IMR-90 (cell line): ENCODE measurements at regions not wholly inside any gene's neighbourhood (a gene's known extent, or its start where the extent isn't known, plus 50 kb on each side); places are given as distances from the start of the nearest gene placed in this dataset.

Source experiments
- ATAC-seq: fragments of 200-7000 bp; cut with Tn5 transposase; 2 replicates; pipeline ENCODE4 v1.9.1; 2020; ENCODE audit warnings: low read depth, mild to moderate bottlenecking, moderate library complexity
- BruUV-seq: library from RNA; stranded (reverse); fragments of 400-500 nt; replicated peaks from 2 replicates; lab custom pipeline; 2021; lab: Mats Ljungman, UMichigan
- CTCF ChIA-PET: fragments of 300-600 bp; formaldehyde crosslinking; extraction: SDS; loops from one replicate; lab custom pipeline; 2021; ENCODE audit warnings: antibody characterized with exemption; lab: Yijun Ruan, JAX
- POLR2A ChIA-PET: fragments of 300-600 bp; sonication (Branson Sonifier 250); formaldehyde crosslinking; loops from one replicate; lab custom pipeline; 2022; ENCODE audit warnings: antibody characterized with exemption; ENCODE audit not compliant: unreplicated experiment; lab: Charles Lee
- DNase-seq: peaks from one replicate; pipeline ENCODE4 v3.0.0; 2013
- H2AFZ ChIP-seq: replicated peaks from 2 replicates; pipeline ENCODE3; 2013; ENCODE audit warnings: low read length, mild to moderate bottlenecking; ENCODE audit not compliant: poor library complexity
- H2AK5ac ChIP-seq: 2 replicates; pipeline ENCODE4 v1.6.1; 2013; ENCODE audit warnings: low read depth, low read length, inconsistent platforms
- H2AK9ac ChIP-seq: replicated peaks from 2 replicates; pipeline ENCODE3; 2013; ENCODE audit warnings: mild to moderate bottlenecking, low read depth, low read length, moderate library complexity; ENCODE audit not compliant: poor library complexity
- H2BK120ac ChIP-seq: 2 replicates; pipeline ENCODE4 v1.6.1; 2013; ENCODE audit warnings: low read depth, low read length, inconsistent platforms
- H2BK15ac ChIP-seq: 3 replicates; pipeline ENCODE4 v1.6.1; 2013; ENCODE audit warnings: low read depth, low read length, inconsistent platforms
- H2BK20ac ChIP-seq: 2 replicates; pipeline ENCODE4 v1.6.1; 2013; ENCODE audit warnings: low read depth, mild to moderate bottlenecking, inconsistent platforms, low read length, moderate library complexity
- H2BK5ac ChIP-seq: 2 replicates; pipeline ENCODE4 v1.6.1; 2013; ENCODE audit warnings: mild to moderate bottlenecking, low read depth, low read length, inconsistent platforms; ENCODE audit not compliant: poor library complexity, severe bottlenecking
- H3K14ac ChIP-seq: replicated peaks from 2 replicates; pipeline ENCODE4 v1.6.1; 2013; ENCODE audit warnings: low read depth, low read length, inconsistent platforms
- H3K18ac ChIP-seq: 2 replicates; pipeline ENCODE4 v1.6.1; 2013; ENCODE audit warnings: low read depth, low read length, control low read depth
- H3K23ac ChIP-seq: 2 replicates; pipeline ENCODE4 v1.6.1; 2013; ENCODE audit warnings: low read depth, low read length, inconsistent platforms
- H3K27ac ChIP-seq: 2 replicates; pipeline ENCODE4 v1.5.1; 2013; ENCODE audit warnings: mild to moderate bottlenecking, control low read depth, low read length; ENCODE audit not compliant: insufficient read depth
- H3K27me3 ChIP-seq: 2 replicates; pipeline ENCODE4 v1.6.1; 2013; ENCODE audit warnings: low read length; ENCODE audit not compliant: control insufficient read depth, insufficient read depth
- H3K36me3 ChIP-seq: 2 replicates; pipeline ENCODE4 v1.6.1; 2013; ENCODE audit warnings: low read length, mixed read lengths; ENCODE audit not compliant: control insufficient read depth, insufficient read depth
- H3K4ac ChIP-seq: 2 replicates; pipeline ENCODE4 v1.6.1; 2013; ENCODE audit warnings: low read depth, low read length, inconsistent platforms
- H3K4me1 ChIP-seq: 2 replicates; pipeline ENCODE4 v1.6.1; 2013; ENCODE audit warnings: low read length, mixed read lengths; ENCODE audit not compliant: control insufficient read depth, insufficient read depth
- H3K4me2 ChIP-seq: 2 replicates; pipeline ENCODE4 v1.6.1; 2013; ENCODE audit warnings: low read depth, mild to moderate bottlenecking, control low read depth, low read length, moderate library complexity
- H3K4me3 ChIP-seq: 2 replicates; pipeline ENCODE4 v1.5.1; 2013; ENCODE audit warnings: low read depth, mild to moderate bottlenecking, control low read depth, low read length, moderate library complexity; ENCODE audit not compliant: insufficient read depth
- H3K56ac ChIP-seq: 2 replicates; pipeline ENCODE4 v1.6.1; 2013; ENCODE audit warnings: low read length, inconsistent platforms; ENCODE audit not compliant: insufficient read depth; ENCODE audit errors: extremely low read depth
- H3K79me1 ChIP-seq, 2 experiments: 2 replicates each; pipeline ENCODE4 v1.6.1; 2013; ENCODE audit warnings: low read length in 2 of 2, inconsistent platforms in 1 of 2, low read depth in 1 of 2
- H3K9ac ChIP-seq: 2 replicates; pipeline ENCODE4 v1.6.1; 2013; ENCODE audit warnings: low read depth, low read length, control low read depth
- H3K9me1 ChIP-seq: 2 replicates; pipeline ENCODE4 v1.6.1; 2013; ENCODE audit warnings: low read length, inconsistent platforms; ENCODE audit not compliant: insufficient read depth
- H3K9me3 ChIP-seq: 2 replicates; pipeline ENCODE4 v1.6.1; 2013; ENCODE audit warnings: low read length; ENCODE audit not compliant: control insufficient read depth, insufficient read depth
- H4K20me1 ChIP-seq: 2 replicates; pipeline ENCODE4 v1.6.1; 2013; ENCODE audit warnings: low read length, inconsistent platforms; ENCODE audit not compliant: insufficient read depth
- H4K5ac ChIP-seq: 2 replicates; pipeline ENCODE4 v1.6.1; 2013; ENCODE audit warnings: mild to moderate bottlenecking, low read depth, low read length, control low read depth
- H4K8ac ChIP-seq, 2 experiments: 2 replicates each; pipeline ENCODE4 v1.6.1; 2013; ENCODE audit warnings: low read depth in 2 of 2, low read length in 2 of 2, control low read depth in 1 of 2, inconsistent platforms in 1 of 2
- H4K91ac ChIP-seq: 2 replicates; pipeline ENCODE4 v1.6.1; 2013; ENCODE audit warnings: low read depth, low read length, inconsistent platforms; ENCODE audit not compliant: insufficient read depth
- BHLHE40 ChIP-seq: fragments of 150-350 bp; IDR thresholded peaks from 2 replicates; pipeline ENCODE4 v1.6.1; 2016; ENCODE audit warnings: mild to moderate bottlenecking, low read depth, low read length
- CHD1 ChIP-seq: IDR thresholded peaks from 2 replicates; pipeline ENCODE4 v1.6.1; 2012; ENCODE audit warnings: low read depth, low read length, improper control_type of control experiment
- FOS ChIP-seq: fragments of 150-350 bp; IDR thresholded peaks from 2 replicates; pipeline ENCODE4 v1.6.1; 2016; ENCODE audit warnings: low read depth, low read length
- MAFK ChIP-seq: IDR thresholded peaks from 2 replicates; pipeline ENCODE4 v1.6.1; 2012; ENCODE audit warnings: low read depth, low read length, improper control_type of control experiment
- MAZ ChIP-seq: IDR thresholded peaks from 2 replicates; pipeline ENCODE4 v1.6.1; 2012; ENCODE audit warnings: low read depth, mild to moderate bottlenecking, low read length, improper control_type of control experiment, moderate library complexity, borderline replicate concordance
- MXI1 ChIP-seq: IDR thresholded peaks from 2 replicates; pipeline ENCODE4 v1.6.1; 2012; ENCODE audit warnings: low read depth, mild to moderate bottlenecking, low read length, moderate library complexity, borderline replicate concordance
- POLR2A ChIP-seq: IDR thresholded peaks from 2 replicates; pipeline ENCODE4 v1.6.1; 2012; ENCODE audit warnings: mild to moderate bottlenecking, low read depth, low read length
- RCOR1 ChIP-seq: IDR thresholded peaks from 2 replicates; pipeline ENCODE4 v1.6.1; 2012; ENCODE audit warnings: mild to moderate bottlenecking, low read length, improper control_type of control experiment; ENCODE audit not compliant: insufficient replicate concordance
- RFX5 ChIP-seq: IDR thresholded peaks from 2 replicates; pipeline ENCODE4 v1.8.0; 2012; ENCODE audit warnings: low read depth, mild to moderate bottlenecking, low read length, moderate library complexity
- SMC3 ChIP-seq: fragments of 150-350 bp; IDR thresholded peaks from 2 replicates; pipeline ENCODE4 v1.6.1; 2016; ENCODE audit warnings: low read depth, mild to moderate bottlenecking, antibody characterized with exemption, low read length, moderate library complexity
- WGBS, 2 experiments: methylation state at CpG; one replicate each; pipeline versions ENCODE4 v1.1.5 to v1.1.7; 2013; ENCODE audit warnings: missing lambda C conversion rate in 2 of 2; ENCODE audit not compliant: insufficient read length in 1 of 2; ENCODE audit errors: extremely low coverage in 2 of 2; 5-methylcytosine and 5-hydroxymethylcytosine counted together
- dilution Hi-C: fragments of 300-500 bp; cut with HindIII; formaldehyde crosslinking; loops from one replicate; pipeline ENCODE4 v1.14.3; 2018; ENCODE audit warnings: low sequenced_read_pairs; ENCODE audit not compliant: unreplicated experiment
- in situ Hi-C: fragments of 300-500 bp; cut with MboI; formaldehyde crosslinking; loops from 3 replicates; pipeline ENCODE4 v1.14.3; 2019; ENCODE audit warnings: low sequenced_read_pairs, inconsistent platforms, mixed read lengths
- intact Hi-C: fragments of 100-400 bp; cut with micrococcal nuclease; formaldehyde crosslinking; loops from 2 replicates; pipeline ENCODE4 v1.10.0; 2022
- TF ChIP-seq, protein P1 (sequence below): fragments of 150-350 bp; IDR thresholded peaks from 2 replicates; pipeline ENCODE4 v1.6.1; 2016; ENCODE audit warnings: low read depth, mild to moderate bottlenecking, low read length, moderate library complexity, borderline replicate concordance
- TF ChIP-seq, protein P2 (sequence below): fragments of 150-350 bp; IDR thresholded peaks from 2 replicates; pipeline ENCODE4 v1.6.1; 2017; ENCODE audit warnings: mild to moderate bottlenecking, antibody characterized with exemption, low read length, low read depth

DNA sequence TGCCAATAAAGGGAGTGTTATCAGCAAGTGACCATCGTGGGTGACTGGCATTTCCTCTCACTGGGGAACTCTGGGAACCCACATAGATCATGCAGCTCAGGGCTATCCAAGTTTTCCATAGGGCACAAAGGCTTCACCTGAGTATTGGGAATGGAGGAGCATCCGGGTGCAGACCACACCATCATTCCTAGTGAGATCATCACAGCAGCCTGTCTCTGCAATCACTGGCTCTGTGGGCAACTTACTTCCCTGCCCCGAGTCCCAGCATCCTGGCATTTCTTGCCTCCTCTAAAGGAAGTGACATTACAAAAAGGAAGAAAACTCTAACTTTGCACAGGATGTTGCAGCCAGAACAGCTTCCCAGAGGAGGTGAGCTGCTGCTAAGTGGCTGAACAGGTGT lies 80.6 kb upstream of the SHB start:
- H3K4me2 ChIP-seq: no peak overlapping the region
- no peak for DNase-seq
- no peak overlapping the region for H2AFZ ChIP-seq
- H3K9me3 ChIP-seq: 0 out of 2 replicates have a peak, but pooled peaks cover 3% of the 10 kb centered on the region
- WGBS, 2 experiments: no CpG with 5 or more reads among the region's 3 CpGs
- no peaks in the 10 kb centered on the region for H3K9me1 ChIP-seq
- H3K4me1 ChIP-seq: no peaks in the 10 kb centered on the region
- no peak overlapping the region for H3K4ac ChIP-seq
- dilution Hi-C loops (no loop called here), intact Hi-C loops (no loop called here), in situ Hi-C loops (no loop called here)
- ChIA-PET POLR2A (no interaction called here), CTCF (interaction anchor here (1.4 kb wide), 1 partner anchor 10 kb away, joined by 3 read pairs; no protein-coding TSS in a partner anchor)
- H3K36me3 ChIP-seq: no peaks in the 10 kb centered on the region
- no peak overlapping the region for H2AK9ac ChIP-seq
- no peaks in the 10 kb centered on the region for H4K20me1 ChIP-seq
- H2BK15ac ChIP-seq: no peak overlapping the region
- no peak overlapping the region for H3K23ac ChIP-seq
- TF ChIP-seq, protein P1, sequence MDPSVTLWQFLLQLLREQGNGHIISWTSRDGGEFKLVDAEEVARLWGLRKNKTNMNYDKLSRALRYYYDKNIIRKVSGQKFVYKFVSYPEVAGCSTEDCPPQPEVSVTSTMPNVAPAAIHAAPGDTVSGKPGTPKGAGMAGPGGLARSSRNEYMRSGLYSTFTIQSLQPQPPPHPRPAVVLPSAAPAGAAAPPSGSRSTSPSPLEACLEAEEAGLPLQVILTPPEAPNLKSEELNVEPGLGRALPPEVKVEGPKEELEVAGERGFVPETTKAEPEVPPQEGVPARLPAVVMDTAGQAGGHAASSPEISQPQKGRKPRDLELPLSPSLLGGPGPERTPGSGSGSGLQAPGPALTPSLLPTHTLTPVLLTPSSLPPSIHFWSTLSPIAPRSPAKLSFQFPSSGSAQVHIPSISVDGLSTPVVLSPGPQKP: no peak
- TF ChIP-seq CHD1: no peak
- no peak for TF ChIP-seq SMC3
- TF ChIP-seq BHLHE40: no peak
- TF ChIP-seq MAFK: no peak
- TF ChIP-seq FOS: no peak
- no peak for TF ChIP-seq RFX5
- TF ChIP-seq, protein P2, sequence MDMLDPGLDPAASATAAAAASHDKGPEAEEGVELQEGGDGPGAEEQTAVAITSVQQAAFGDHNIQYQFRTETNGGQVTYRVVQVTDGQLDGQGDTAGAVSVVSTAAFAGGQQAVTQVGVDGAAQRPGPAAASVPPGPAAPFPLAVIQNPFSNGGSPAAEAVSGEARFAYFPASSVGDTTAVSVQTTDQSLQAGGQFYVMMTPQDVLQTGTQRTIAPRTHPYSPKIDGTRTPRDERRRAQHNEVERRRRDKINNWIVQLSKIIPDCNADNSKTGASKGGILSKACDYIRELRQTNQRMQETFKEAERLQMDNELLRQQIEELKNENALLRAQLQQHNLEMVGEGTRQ: no peak
- no peak for TF ChIP-seq MXI1
- no peak for TF ChIP-seq RCOR1
- TF ChIP-seq MAZ: no peak
- no peak for TF ChIP-seq POLR2A
- no peak overlapping the region for H3K4me3 ChIP-seq
- no peaks in the 10 kb centered on the region for H3K79me1 ChIP-seq
- no peak overlapping the region for H4K8ac ChIP-seq
- H3K27ac ChIP-seq: no peak overlapping the region
- H4K91ac ChIP-seq: no peak overlapping the region
- H3K56ac ChIP-seq: no peak overlapping the region
- H3K27me3 ChIP-seq: peaks cover 29% of the 10 kb centered on the region
- H2BK120ac ChIP-seq: no peak overlapping the region
- H4K5ac ChIP-seq: no peak overlapping the region
- H2BK20ac ChIP-seq: no peak overlapping the region
- no peak overlapping the region for H3K14ac ChIP-seq
- no peak overlapping the region for H3K18ac ChIP-seq
- H3K9ac ChIP-seq: no peak overlapping the region
- no peak overlapping the region for H2AK5ac ChIP-seq
- no peak overlapping the region for H2BK5ac ChIP-seq
- no TSS peak for BruUV-seq
- no peak for ATAC-seq
